Keratinocyte (primary cell): ENCODE measurements at regions not wholly inside any gene's neighbourhood (a gene's known extent, or its start where the extent isn't known, plus 50 kb on each side); places are given as distances from the start of the nearest gene placed in this dataset.

Experiments used
- DNase-seq: peaks from one replicate; pipeline ENCODE4 v3.0.0-alpha.2; 2011; ENCODE audit warnings: low read depth, missing footprints, low spot score
- FAIRE-seq: peaks from 2 replicates; lab custom pipeline; 2011; peaks lifted over from hg19 to GRCh38; lab: Jason Lieb, UNC
- H2AFZ ChIP-seq: 2 replicates; pipeline ENCODE4 v1.6.0; 2012; ENCODE audit warnings: low read length, control low read depth, inconsistent platforms; ENCODE audit not compliant: control insufficient read depth
- H3K27ac ChIP-seq: 2 replicates; pipeline ENCODE4 v1.5.1; 2011; ENCODE audit warnings: low read length; ENCODE audit not compliant: control insufficient read depth, insufficient read depth
- H3K27me3 ChIP-seq: 3 replicates; pipeline ENCODE4 v1.6.0; 2011; ENCODE audit warnings: low read length; ENCODE audit not compliant: control insufficient read depth, insufficient read depth; ENCODE audit errors: extremely low read depth
- H3K36me3 ChIP-seq, 2 experiments: 2 replicates in 1 of 2; 3 replicates in 1 of 2; pipeline ENCODE4 v1.5.1; 2011; ENCODE audit warnings: low read length in 2 of 2, mild to moderate bottlenecking in 1 of 2; ENCODE audit not compliant: control insufficient read depth in 2 of 2, insufficient read depth in 2 of 2; ENCODE audit errors: extremely low read depth in 1 of 2
- H3K4me1 ChIP-seq: 3 replicates; pipeline ENCODE4 v1.5.1; 2011; ENCODE audit warnings: low read length; ENCODE audit not compliant: control insufficient read depth, insufficient read depth; ENCODE audit errors: extremely low read depth
- H3K4me2 ChIP-seq: 3 replicates; pipeline ENCODE4 v1.6.0; 2011; ENCODE audit warnings: low read depth, low read length; ENCODE audit not compliant: control insufficient read depth, insufficient read depth; ENCODE audit errors: extremely low read depth
- H3K4me3 ChIP-seq, 3 experiments: fragments of 200-600 bp in 1 of 3; sonication (generic) in 1 of 3; 2 replicates in 2 of 3; 3 replicates in 1 of 3; pipeline ENCODE4 v1.5.1; 2011 to 2016; ENCODE audit warnings: low read length in 3 of 3, mild to moderate bottlenecking in 3 of 3, control low read depth in 2 of 3, inconsistent platforms in 1 of 3, low read depth in 1 of 3, mixed read lengths in 1 of 3, mixed run types in 1 of 3, moderate library complexity in 1 of 3; ENCODE audit not compliant: control insufficient read depth in 2 of 3, insufficient read depth in 2 of 3; ENCODE audit errors: extremely low read depth in 1 of 3
- H3K79me2 ChIP-seq: 2 replicates; pipeline ENCODE4 v1.6.0; 2012; ENCODE audit warnings: low read length; ENCODE audit not compliant: control insufficient read depth, insufficient read depth
- H3K9ac ChIP-seq: 3 replicates; pipeline ENCODE4 v1.6.0; 2011; ENCODE audit warnings: low read length; ENCODE audit not compliant: control insufficient read depth, insufficient read depth; ENCODE audit errors: extremely low read depth
- H3K9me1 ChIP-seq: 3 replicates; pipeline ENCODE4 v1.6.0; 2011; ENCODE audit warnings: low read length; ENCODE audit not compliant: control insufficient read depth, insufficient read depth; ENCODE audit errors: extremely low read depth
- H3K9me3 ChIP-seq: 2 replicates; pipeline ENCODE4 v1.5.1; 2012; ENCODE audit warnings: low read depth, low read length; ENCODE audit not compliant: control insufficient read depth
- H4K20me1 ChIP-seq: 3 replicates; pipeline ENCODE4 v1.6.0; 2011; ENCODE audit warnings: low read length; ENCODE audit not compliant: control insufficient read depth, insufficient read depth; ENCODE audit errors: extremely low read depth
- CTCF ChIP-seq, 3 experiments: IDR thresholded peaks in 1 of 3; conservative IDR thresholded peaks in 1 of 3; optimal IDR thresholded peaks in 1 of 3; 2 replicates in 2 of 3; 3 replicates in 1 of 3; pipeline versions ENCODE3 to v1.5.1; 2011; ENCODE audit warnings: low read length in 3 of 3, mild to moderate bottlenecking in 3 of 3, moderate library complexity in 2 of 3, control low read depth in 1 of 3, inconsistent platforms in 1 of 3; ENCODE audit not compliant: insufficient read depth in 2 of 3; ENCODE audit errors: extremely low read depth in 1 of 3
- EZH2 ChIP-seq: IDR thresholded peaks from one replicate; pipeline ENCODE4 v1.6.1; 2012; ENCODE audit warnings: inconsistent platforms, mild to moderate bottlenecking, low read length, moderate library complexity
- dilution Hi-C: fragments of 300-500 bp; cut with MboI; formaldehyde crosslinking; loops from one replicate; pipeline ENCODE4 v1.7.0; 2020; ENCODE audit warnings: low sequenced_read_pairs; ENCODE audit not compliant: extremely low pct_ligation_motif_present

- Histone ChIP-seq H2AFZ (no peak overlapping the region), H3K4me2 (no peak overlapping the region), H3K36me3 (no peaks in the 10 kb centered on the region), H3K79me2 (no peaks in the 10 kb centered on the region), H4K20me1 (no peaks in the 10 kb centered on the region), H3K4me1 (no peaks in the 10 kb centered on the region), H3K27me3 (no peaks in the 10 kb centered on the region), H3K9ac (no peak overlapping the region), H3K9me1 (no peaks in the 10 kb centered on the region), H3K4me3 (no peak overlapping the region), H3K27ac (no peak overlapping the region), H3K9me3 (no peaks in the 10 kb centered on the region)
- dilution Hi-C loops = no loop called here
- FAIRE-seq (no peak), DNase-seq (no peak)
- TF ChIP-seq EZH2 = no peak
- no peak for TF ChIP-seq CTCF (optimal IDR thresholded peaks at IDR 0.05 in 1 of 3, IDR thresholded peaks at IDR 0.05 in 1 of 3, conservative IDR thresholded peaks at IDR 0.05 in 1 of 3; ENCODE audit: extremely low read depth in 1 of 3, insufficient read depth in 2 of 3, low read length in 3 of 3)
These were observed 722.5 kb upstream of the CHD1 start for GRCh38 chr5:99651298-99651697.

GRCh38 chr5:99646011-99646647 is 717.3 kb upstream of the CHD1 start:
- no peak for FAIRE-seq
- no peaks in the 10 kb centered on the region for H3K9me1 ChIP-seq
- DNase-seq = no peak
- no peaks in the 10 kb centered on the region for H3K27me3 ChIP-seq
- TF ChIP-seq CTCF (optimal IDR thresholded peaks at IDR 0.05 in 1 of 3, IDR thresholded peaks at IDR 0.05 in 1 of 3, conservative IDR thresholded peaks at IDR 0.05 in 1 of 3; ENCODE audit: extremely low read depth in 1 of 3, insufficient read depth in 2 of 3, low read length in 3 of 3) (peak in 1 of 3 experiments; percentile 38), EZH2 (no peak)
- H4K20me1 ChIP-seq = no peaks in the 10 kb centered on the region
- no peak overlapping the region for H2AFZ ChIP-seq
- dilution Hi-C loops = no loop called here
- H3K36me3 ChIP-seq = no peaks in the 10 kb centered on the region
- H3K4me1 ChIP-seq = peaks cover 4% of the 10 kb centered on the region
- H3K4me3 ChIP-seq = no peak overlapping the region
- no peaks in the 10 kb centered on the region for H3K79me2 ChIP-seq
- H3K27ac ChIP-seq = no peak overlapping the region
- no peaks in the 10 kb centered on the region for H3K9me3 ChIP-seq
- peak overlapping the region; percentile 30 for H3K4me2 ChIP-seq
- no peak overlapping the region for H3K9ac ChIP-seq
